ENCODE measurements at regions not wholly inside any gene's neighbourhood (a gene's known extent, or its start where the extent isn't known, plus 50 kb on each side); places are given as distances from the start of the nearest gene placed in this dataset.

GRCh38 chr4:133385161-133385954 lies 236.3 kb downstream of the PCDH10 start:
- no peak for DNase-seq (ENCODE audit: extremely low read depth, low read depth)
- TF ChIP-seq, protein P1, sequence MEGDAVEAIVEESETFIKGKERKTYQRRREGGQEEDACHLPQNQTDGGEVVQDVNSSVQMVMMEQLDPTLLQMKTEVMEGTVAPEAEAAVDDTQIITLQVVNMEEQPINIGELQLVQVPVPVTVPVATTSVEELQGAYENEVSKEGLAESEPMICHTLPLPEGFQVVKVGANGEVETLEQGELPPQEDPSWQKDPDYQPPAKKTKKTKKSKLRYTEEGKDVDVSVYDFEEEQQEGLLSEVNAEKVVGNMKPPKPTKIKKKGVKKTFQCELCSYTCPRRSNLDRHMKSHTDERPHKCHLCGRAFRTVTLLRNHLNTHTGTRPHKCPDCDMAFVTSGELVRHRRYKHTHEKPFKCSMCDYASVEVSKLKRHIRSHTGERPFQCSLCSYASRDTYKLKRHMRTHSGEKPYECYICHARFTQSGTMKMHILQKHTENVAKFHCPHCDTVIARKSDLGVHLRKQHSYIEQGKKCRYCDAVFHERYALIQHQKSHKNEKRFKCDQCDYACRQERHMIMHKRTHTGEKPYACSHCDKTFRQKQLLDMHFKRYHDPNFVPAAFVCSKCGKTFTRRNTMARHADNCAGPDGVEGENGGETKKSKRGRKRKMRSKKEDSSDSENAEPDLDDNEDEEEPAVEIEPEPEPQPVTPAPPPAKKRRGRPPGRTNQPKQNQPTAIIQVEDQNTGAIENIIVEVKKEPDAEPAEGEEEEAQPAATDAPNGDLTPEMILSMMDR (IDR thresholded peaks at IDR 0.05; ENCODE audit: low read depth, low read length), result no peak

DNA sequence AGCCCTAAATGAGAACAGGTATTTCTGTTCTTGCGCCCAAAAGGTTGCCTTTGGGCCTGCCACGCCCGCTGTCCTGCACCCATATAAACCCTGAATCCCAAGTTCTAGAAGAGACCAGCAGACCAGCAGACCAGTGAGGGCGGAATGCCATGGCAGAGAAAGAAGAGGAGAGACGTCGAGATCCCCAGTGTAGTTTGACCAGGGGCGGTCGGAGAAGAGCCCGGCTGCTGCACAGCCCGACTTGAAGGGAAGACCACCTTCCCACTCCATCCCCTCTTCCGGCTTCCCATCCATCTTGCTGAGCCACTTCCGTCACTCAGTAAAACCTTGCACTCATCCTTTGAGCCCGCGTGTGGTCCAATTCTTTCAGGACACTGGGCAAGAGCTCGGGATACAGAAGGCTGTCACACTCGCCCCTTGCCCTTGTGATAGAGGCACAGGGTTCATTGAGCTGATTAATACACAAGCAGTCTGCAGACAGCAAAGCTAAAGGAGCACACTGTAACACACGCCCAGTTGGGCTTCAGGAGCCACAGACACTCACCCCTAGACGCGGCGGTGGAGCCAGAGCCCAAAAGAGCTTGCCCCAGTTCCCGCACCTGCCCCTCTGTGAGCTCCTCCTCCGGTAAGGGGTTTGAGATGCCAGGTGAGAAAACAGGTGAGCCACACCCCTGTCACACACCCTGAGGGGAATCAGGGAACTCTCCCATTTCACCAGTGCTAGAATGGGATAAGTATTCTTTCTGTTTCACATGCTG lies 230.8 kb downstream of the PCDH10 start:
- DNase-seq (ENCODE audit: extremely low read depth, low read depth), result no peak
- TF ChIP-seq, protein P1 (IDR thresholded peaks at IDR 0.05; ENCODE audit: low read depth, low read length), result no peak

DNA sequence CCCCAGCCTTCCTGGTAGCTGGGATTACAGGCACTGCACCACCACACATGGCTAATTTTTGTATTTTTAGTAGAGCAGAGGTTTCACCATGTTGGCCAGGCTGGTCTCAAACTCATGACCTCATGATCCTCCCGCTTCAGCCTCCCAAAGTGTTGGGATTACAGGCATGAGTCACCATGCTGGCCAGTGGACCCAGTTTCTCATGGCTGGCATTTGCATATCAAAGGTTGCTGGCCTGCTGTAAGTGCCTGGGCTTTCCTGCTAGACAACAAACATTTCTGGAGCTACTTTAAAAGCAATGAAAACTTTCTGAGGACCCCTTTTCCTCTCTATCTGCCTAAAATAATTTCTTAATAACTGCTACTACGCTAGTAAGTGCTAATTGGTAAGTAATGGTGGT lies 228.2 kb downstream of the PCDH10 start:
- TF ChIP-seq, protein P1 (IDR thresholded peaks at IDR 0.05; ENCODE audit: low read depth, low read length), result no peak

GRCh38 chr4:133372699-133373098 lies 223.6 kb downstream of the PCDH10 start:
- TF ChIP-seq, protein P1 (IDR thresholded peaks at IDR 0.05; ENCODE audit: low read depth, low read length), result no peak
- no peak for DNase-seq (ENCODE audit: extremely low read depth, low read depth)

More for the DNA sequence above, 228.2 kb downstream of the PCDH10 start:
- DNase-seq (ENCODE audit: extremely low read depth, low read depth), result no peak

DNA sequence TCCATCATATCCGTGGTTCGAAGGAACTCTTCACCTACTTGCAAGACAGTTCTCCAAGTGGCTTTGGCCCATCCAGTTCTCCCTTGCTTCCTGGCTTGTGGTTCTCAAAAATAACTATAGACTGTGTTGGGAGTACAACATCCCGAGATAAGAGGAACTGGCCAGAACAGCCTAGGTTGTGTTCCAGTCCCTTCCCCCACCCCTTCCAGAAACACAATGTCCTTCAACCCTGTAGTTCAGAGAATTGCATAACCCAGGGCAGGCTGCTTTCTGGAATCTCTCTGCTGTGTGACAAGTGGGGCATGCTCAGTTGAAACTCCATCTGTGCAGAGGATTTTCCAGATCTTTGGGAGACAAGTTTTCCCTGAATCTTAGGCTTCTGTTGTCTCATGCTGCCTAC lies 206.5 kb downstream of the PCDH10 start:
- DNase-seq (ENCODE audit: extremely low read depth, low read depth), result no peak
- TF ChIP-seq, protein P1 (IDR thresholded peaks at IDR 0.05; ENCODE audit: low read depth, low read length), result no peak

- TF ChIP-seq, protein P1 (IDR thresholded peaks at IDR 0.05; ENCODE audit: low read depth, low read length), result no peak
- DNase-seq (ENCODE audit: extremely low read depth, low read depth), result no peak
Measured at GRCh38 chr4:133347409-133347808, 198.3 kb downstream of the PCDH10 start.

DNA sequence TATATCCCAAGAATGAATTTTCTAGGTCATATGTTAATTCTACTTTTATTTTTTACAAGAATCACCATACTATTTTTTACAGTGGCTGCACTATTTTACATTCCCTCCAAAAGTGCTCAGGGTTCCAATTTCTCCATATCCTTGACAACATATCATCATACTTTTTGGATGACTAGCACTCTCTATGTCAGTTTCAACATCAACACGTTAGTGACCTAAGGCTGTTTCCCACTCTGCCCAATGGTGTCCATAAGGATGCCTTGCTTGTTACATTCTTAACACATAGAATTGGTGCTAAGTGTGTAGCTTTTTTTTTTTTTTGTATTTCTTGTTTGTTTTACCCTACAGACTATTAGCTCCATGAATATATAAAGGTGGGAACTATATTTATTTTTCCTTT lies 175.4 kb downstream of the PCDH10 start:
- DNase-seq (ENCODE audit: extremely low read depth, low read depth), result no peak
- TF ChIP-seq, protein P1 (IDR thresholded peaks at IDR 0.05; ENCODE audit: low read depth, low read length), result no peak
